ENCODE measurements at regions not wholly inside any gene's neighbourhood (a gene's known extent, or its start where the extent isn't known, plus 50 kb on each side); places are given as distances from the start of the nearest gene placed in this dataset.

GRCh38 chr5:142421228-142421617 lies 96.4 kb upstream of the SPRY4 start:
- TF ChIP-seq, protein P1, sequence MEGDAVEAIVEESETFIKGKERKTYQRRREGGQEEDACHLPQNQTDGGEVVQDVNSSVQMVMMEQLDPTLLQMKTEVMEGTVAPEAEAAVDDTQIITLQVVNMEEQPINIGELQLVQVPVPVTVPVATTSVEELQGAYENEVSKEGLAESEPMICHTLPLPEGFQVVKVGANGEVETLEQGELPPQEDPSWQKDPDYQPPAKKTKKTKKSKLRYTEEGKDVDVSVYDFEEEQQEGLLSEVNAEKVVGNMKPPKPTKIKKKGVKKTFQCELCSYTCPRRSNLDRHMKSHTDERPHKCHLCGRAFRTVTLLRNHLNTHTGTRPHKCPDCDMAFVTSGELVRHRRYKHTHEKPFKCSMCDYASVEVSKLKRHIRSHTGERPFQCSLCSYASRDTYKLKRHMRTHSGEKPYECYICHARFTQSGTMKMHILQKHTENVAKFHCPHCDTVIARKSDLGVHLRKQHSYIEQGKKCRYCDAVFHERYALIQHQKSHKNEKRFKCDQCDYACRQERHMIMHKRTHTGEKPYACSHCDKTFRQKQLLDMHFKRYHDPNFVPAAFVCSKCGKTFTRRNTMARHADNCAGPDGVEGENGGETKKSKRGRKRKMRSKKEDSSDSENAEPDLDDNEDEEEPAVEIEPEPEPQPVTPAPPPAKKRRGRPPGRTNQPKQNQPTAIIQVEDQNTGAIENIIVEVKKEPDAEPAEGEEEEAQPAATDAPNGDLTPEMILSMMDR (IDR thresholded peaks at IDR 0.05): no peak
- no peak for TF ChIP-seq POLR2A (IDR thresholded peaks at IDR 0.05)

All from lower leg skin (tissue), 3 donors.